ENCODE measurements at regions not wholly inside any gene's neighbourhood (a gene's known extent, or its start where the extent isn't known, plus 50 kb on each side); places are given as distances from the start of the nearest gene placed in this dataset.

DNA sequence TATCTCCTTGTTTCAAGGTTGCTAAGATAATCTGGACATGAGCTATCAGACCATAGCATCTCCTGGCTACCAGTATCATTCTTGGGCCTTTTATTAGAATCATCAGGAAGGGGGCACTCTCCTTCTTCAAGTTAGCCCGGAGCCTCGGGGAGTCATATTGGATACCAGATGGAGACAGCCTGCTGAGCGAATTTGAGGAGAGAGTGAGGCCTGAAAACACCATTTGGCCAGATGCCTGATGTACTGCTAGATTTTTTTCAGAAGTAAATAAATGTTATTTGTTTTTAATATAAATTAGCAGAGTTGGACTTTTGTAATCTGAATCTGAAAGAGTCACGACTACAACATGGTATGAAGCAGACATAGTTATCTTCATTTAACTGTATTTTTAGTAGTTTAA is 848.6 kb downstream of the IGSF11 start:
- Histone ChIP-seq H3K79me2 (ENCODE audit: low read length) (no peaks in the 10 kb centered on the region), H3K4me3 (ENCODE audit: low read length) (no peak overlapping the region), H3K36me3 (replicated peaks; ENCODE audit: insufficient read depth, low read length) (no peaks in the 10 kb centered on the region), H2AFZ (ENCODE audit: low read length) (no peak overlapping the region), H3K9ac (ENCODE audit: low read length) (no peak overlapping the region), H3K9me3 (replicated peaks; ENCODE audit: insufficient read depth, low read length) (no peaks in the 10 kb centered on the region), H4K20me1 (ENCODE audit: insufficient read depth, low read length) (no peaks in the 10 kb centered on the region), H3F3A (ENCODE audit: insufficient read depth, low read length) (peaks cover 8% of the 10 kb centered on the region), H3K27ac (ENCODE audit: low read length) (no peak overlapping the region), H3K4me1 (ENCODE audit: low read length) (peaks cover 4% of the 10 kb centered on the region; the same call in 1 of the 2 replicates), H3K4me2 (ENCODE audit: low read depth, low read length) (no peak overlapping the region), H3K9me2 (replicated peaks; ENCODE audit: insufficient read depth, low read length) (no peaks in the 10 kb centered on the region), H3K27me3 (replicated peaks; ENCODE audit: insufficient read depth, low read length) (no peaks in the 10 kb centered on the region)
- no peak for DNase-seq
- no peak for TF ChIP-seq EZH2phosphoT487 (IDR thresholded peaks at IDR 0.05; ENCODE audit: low read length)
- no peak for TF ChIP-seq EZH2 (optimal IDR thresholded peaks at IDR 0.05; ENCODE audit: low read depth, low read length)
- TF ChIP-seq, protein P1, sequence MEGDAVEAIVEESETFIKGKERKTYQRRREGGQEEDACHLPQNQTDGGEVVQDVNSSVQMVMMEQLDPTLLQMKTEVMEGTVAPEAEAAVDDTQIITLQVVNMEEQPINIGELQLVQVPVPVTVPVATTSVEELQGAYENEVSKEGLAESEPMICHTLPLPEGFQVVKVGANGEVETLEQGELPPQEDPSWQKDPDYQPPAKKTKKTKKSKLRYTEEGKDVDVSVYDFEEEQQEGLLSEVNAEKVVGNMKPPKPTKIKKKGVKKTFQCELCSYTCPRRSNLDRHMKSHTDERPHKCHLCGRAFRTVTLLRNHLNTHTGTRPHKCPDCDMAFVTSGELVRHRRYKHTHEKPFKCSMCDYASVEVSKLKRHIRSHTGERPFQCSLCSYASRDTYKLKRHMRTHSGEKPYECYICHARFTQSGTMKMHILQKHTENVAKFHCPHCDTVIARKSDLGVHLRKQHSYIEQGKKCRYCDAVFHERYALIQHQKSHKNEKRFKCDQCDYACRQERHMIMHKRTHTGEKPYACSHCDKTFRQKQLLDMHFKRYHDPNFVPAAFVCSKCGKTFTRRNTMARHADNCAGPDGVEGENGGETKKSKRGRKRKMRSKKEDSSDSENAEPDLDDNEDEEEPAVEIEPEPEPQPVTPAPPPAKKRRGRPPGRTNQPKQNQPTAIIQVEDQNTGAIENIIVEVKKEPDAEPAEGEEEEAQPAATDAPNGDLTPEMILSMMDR (IDR thresholded peaks at IDR 0.05; ENCODE audit: low read length): no peak

DNA sequence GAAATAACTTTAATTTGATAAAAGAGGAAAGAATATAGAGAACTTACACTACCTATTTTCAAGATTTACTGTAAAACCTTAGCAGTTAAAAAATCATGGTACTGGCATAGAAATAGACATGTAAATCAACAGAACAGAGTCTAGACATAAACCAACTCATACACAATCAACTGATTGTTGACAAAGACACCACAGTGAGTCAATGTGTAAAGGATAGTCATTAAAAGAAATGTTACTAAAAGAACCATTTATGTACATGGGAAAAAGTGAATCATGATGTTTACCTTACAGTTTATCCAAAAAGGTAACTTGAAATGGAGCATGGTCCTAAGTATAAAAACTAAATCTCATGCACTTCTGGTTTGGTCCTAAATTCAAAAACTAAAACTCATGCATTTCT is 847.4 kb downstream of the IGSF11 start:
- no peak overlapping the region for H2AFZ ChIP-seq (ENCODE audit: low read length)
- H3K27ac ChIP-seq (ENCODE audit: low read length): no peak overlapping the region
- no peaks in the 10 kb centered on the region for H3K4me1 ChIP-seq (ENCODE audit: low read length)
- TF ChIP-seq, protein P1 (IDR thresholded peaks at IDR 0.05; ENCODE audit: low read length): no peak
- TF ChIP-seq EZH2phosphoT487 (IDR thresholded peaks at IDR 0.05; ENCODE audit: low read length) (no peak), EZH2 (optimal IDR thresholded peaks at IDR 0.05; ENCODE audit: low read depth, low read length) (no peak)
- no peaks in the 10 kb centered on the region for H3K79me2 ChIP-seq (ENCODE audit: low read length)
- no peaks in the 10 kb centered on the region for H3K9me2 ChIP-seq (replicated peaks; ENCODE audit: insufficient read depth, low read length)
- H3K36me3 ChIP-seq (replicated peaks; ENCODE audit: insufficient read depth, low read length): no peaks in the 10 kb centered on the region
- H3F3A ChIP-seq (ENCODE audit: insufficient read depth, low read length): no peaks in the 10 kb centered on the region
- H3K9ac ChIP-seq (ENCODE audit: low read length): no peak overlapping the region
- DNase-seq: no peak
- H4K20me1 ChIP-seq (ENCODE audit: insufficient read depth, low read length): no peaks in the 10 kb centered on the region
- no peaks in the 10 kb centered on the region for H3K27me3 ChIP-seq (replicated peaks; ENCODE audit: insufficient read depth, low read length)
- no peak overlapping the region for H3K4me2 ChIP-seq (ENCODE audit: low read depth, low read length)
- H3K4me3 ChIP-seq (ENCODE audit: low read length): no peak overlapping the region
- no peaks in the 10 kb centered on the region for H3K9me3 ChIP-seq (replicated peaks; ENCODE audit: insufficient read depth, low read length)

DNA sequence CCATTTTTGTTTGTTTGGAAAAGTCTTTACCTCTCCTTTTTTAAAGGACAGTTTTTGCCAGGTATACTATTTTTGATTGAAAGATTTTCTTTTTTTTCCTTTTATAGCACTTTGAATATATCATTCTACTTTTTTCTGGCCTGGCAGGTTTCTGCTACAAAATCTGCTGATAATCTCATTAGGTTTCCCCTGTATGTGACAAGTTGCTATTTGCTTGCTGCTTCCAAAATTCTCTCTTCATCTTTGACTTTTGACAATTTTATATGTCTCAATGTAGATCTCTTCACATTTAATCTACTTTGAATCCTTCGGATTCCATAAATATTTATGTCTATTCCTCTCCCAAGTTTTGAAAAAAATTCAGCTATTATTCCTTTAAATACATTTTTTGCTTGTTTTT is 838.5 kb downstream of the IGSF11 start:
- DNase-seq: no peak
- Histone ChIP-seq H3K4me3 (ENCODE audit: low read length) (no peak overlapping the region), H3K9ac (ENCODE audit: low read length) (no peak overlapping the region), H3K9me3 (replicated peaks; ENCODE audit: insufficient read depth, low read length) (no peaks in the 10 kb centered on the region), H2AFZ (ENCODE audit: low read length) (no peak overlapping the region), H3K27ac (ENCODE audit: low read length) (no peak overlapping the region), H3F3A (ENCODE audit: insufficient read depth, low read length) (no peaks in the 10 kb centered on the region), H3K79me2 (ENCODE audit: low read length) (no peaks in the 10 kb centered on the region), H3K4me2 (ENCODE audit: low read depth, low read length) (no peak overlapping the region), H3K9me2 (replicated peaks; ENCODE audit: insufficient read depth, low read length) (no peaks in the 10 kb centered on the region), H3K4me1 (ENCODE audit: low read length) (no peaks in the 10 kb centered on the region), H4K20me1 (ENCODE audit: insufficient read depth, low read length) (no peaks in the 10 kb centered on the region), H3K27me3 (replicated peaks; ENCODE audit: insufficient read depth, low read length) (no peaks in the 10 kb centered on the region), H3K36me3 (replicated peaks; ENCODE audit: insufficient read depth, low read length) (no peaks in the 10 kb centered on the region)
- TF ChIP-seq EZH2phosphoT487 (IDR thresholded peaks at IDR 0.05; ENCODE audit: low read length) (no peak), EZH2 (optimal IDR thresholded peaks at IDR 0.05; ENCODE audit: low read depth, low read length) (no peak)
- TF ChIP-seq, protein P1 (IDR thresholded peaks at IDR 0.05; ENCODE audit: low read length): no peak

All from MM.1S (cell line).